RWPE2 (cell line): ENCODE measurements at regions not wholly inside any gene's neighbourhood (a gene's known extent, or its start where the extent isn't known, plus 50 kb on each side); places are given as distances from the start of the nearest gene placed in this dataset.

ENCODE experiments used
- ATAC-seq: fragments of 200-7000 bp; cut with Tn5 transposase; 3 replicates; pipeline ENCODE4 v1.9.1; 2021; ENCODE audit warnings: low read depth
- DNase-seq: peaks from one replicate; pipeline ENCODE4 v3.0.0-alpha.2; 2020; ENCODE audit warnings: low spot score
- H3K27ac ChIP-seq: fragments of 450-650 bp; 2 replicates; pipeline ENCODE4 v1.5.1; 2017; ENCODE audit warnings: mild to moderate bottlenecking; ENCODE audit not compliant: poor library complexity, severe bottlenecking
- H3K27me3 ChIP-seq: fragments of 250-450 bp; sonication (Bioruptor Pico); 2 replicates; pipeline ENCODE4 v1.5.1; 2021; ENCODE audit warnings: mild to moderate bottlenecking, moderate library complexity; ENCODE audit not compliant: insufficient read depth, poor library complexity, severe bottlenecking
- H3K36me3 ChIP-seq: fragments of 250-450 bp; sonication (Bioruptor Pico); 2 replicates; pipeline ENCODE4 v1.5.1; 2020; ENCODE audit warnings: low read depth, mild to moderate bottlenecking, moderate library complexity
- H3K4me1 ChIP-seq: fragments of 250-450 bp; sonication (Bioruptor Pico); 2 replicates; pipeline ENCODE4 v1.5.1; 2021; ENCODE audit warnings: mild to moderate bottlenecking, moderate library complexity; ENCODE audit not compliant: insufficient read depth, poor library complexity, severe bottlenecking
- H3K4me3 ChIP-seq: fragments of 250-450 bp; sonication (Bioruptor Pico); 2 replicates; pipeline ENCODE4 v1.5.1; 2021; ENCODE audit warnings: mild to moderate bottlenecking, moderate library complexity; ENCODE audit not compliant: severe bottlenecking
- H3K9me3 ChIP-seq: fragments of 250-450 bp; sonication (Bioruptor Pico); 2 replicates; pipeline ENCODE4 v1.5.1; 2021; ENCODE audit warnings: mild to moderate bottlenecking, moderate library complexity; ENCODE audit not compliant: severe bottlenecking
- TF ChIP-seq, protein P1 (sequence below): fragments of 450-650 bp; IDR thresholded peaks from one replicate; pipeline ENCODE4 v1.5.1; 2017; ENCODE audit warnings: mild to moderate bottlenecking, moderate library complexity; ENCODE audit not compliant: poor library complexity, severe bottlenecking

DNA sequence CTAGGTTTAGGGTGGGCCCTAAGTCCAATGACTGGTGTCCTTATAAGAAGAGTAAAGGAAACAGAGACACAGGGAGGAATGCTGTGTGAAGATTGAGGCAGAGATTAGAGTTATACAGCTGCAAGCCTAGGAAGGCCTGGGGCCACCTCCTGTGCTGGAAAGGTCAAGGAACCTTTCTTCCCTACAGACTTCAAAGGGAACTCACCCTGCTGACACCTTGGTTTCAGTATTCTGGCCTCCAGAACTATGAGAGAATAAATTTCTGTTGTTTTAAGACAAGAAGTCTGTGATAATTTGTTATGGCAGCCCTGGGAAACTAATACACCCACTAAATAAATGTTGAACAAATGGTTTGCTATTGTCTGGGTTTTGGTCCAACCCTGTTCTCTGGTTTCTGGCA, 102.3 kb upstream of the NEUROD1 start:
- H3K9me3 ChIP-seq, result peaks cover 2% of the 10 kb centered on the region
- no peak for ATAC-seq
- DNase-seq, result no peak
- peaks cover 62% of the 10 kb centered on the region for H3K4me1 ChIP-seq
- TF ChIP-seq, protein P1, sequence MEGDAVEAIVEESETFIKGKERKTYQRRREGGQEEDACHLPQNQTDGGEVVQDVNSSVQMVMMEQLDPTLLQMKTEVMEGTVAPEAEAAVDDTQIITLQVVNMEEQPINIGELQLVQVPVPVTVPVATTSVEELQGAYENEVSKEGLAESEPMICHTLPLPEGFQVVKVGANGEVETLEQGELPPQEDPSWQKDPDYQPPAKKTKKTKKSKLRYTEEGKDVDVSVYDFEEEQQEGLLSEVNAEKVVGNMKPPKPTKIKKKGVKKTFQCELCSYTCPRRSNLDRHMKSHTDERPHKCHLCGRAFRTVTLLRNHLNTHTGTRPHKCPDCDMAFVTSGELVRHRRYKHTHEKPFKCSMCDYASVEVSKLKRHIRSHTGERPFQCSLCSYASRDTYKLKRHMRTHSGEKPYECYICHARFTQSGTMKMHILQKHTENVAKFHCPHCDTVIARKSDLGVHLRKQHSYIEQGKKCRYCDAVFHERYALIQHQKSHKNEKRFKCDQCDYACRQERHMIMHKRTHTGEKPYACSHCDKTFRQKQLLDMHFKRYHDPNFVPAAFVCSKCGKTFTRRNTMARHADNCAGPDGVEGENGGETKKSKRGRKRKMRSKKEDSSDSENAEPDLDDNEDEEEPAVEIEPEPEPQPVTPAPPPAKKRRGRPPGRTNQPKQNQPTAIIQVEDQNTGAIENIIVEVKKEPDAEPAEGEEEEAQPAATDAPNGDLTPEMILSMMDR, result no peak
- H3K27ac ChIP-seq, result no peak overlapping the region
- H3K27me3 ChIP-seq, result no peaks in the 10 kb centered on the region
- no peaks in the 10 kb centered on the region for H3K36me3 ChIP-seq
- no peak overlapping the region for H3K4me3 ChIP-seq

DNA sequence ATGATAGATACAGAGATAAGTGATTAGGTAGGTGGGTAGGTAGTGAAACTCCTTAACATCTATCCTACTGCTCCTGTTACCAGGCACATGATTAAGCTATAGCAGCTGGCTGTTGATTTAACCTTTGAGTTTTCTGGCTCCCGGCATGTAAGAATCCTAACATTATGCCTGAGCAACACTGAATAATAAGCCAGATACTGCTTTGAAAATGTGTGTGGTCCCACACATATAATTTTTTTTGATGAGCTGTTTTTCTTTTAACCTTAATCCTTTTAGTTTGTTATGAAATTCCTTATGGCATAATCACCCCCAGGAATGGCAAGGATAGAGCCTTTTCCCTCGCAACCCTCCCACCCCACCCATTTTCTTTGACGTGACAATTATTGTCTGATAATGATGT, 104.2 kb upstream of the NEUROD1 start:
- no peak for DNase-seq
- TF ChIP-seq, protein P1, result no peak

DNA sequence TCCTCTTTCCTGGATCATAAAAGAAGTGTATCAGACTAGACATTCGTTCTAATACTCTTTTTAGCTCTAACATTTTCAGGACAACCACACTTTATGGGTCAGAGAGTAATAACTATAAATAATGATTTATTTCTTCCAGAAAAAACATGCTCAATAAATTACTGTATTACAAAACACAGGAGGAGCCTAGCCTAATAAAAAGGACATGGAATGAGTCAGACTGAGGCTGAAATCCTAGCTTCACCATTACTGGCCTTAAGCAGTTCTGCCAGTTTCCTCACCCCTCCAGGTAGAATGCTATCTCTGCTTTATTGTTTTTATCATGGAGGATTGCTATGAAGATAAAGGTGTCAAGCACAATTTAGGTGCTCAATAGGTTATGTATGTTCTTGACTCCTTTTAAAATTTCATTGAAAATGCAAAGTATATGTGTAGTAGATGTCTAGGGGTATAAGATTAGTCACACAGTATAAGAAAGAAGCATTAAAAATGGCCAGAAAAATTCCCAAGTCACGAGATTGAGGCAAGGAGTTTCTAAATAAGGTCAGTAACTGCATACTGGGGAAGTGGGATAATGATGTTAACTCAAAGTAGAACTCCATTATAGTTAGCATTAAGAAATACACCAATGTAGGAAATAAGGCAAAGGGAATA, 105.5 kb upstream of the NEUROD1 start:
- DNase-seq (no peak), ATAC-seq (peak; percentile 86)
- no peaks in the 10 kb centered on the region for H3K36me3 ChIP-seq
- H3K4me3 ChIP-seq, result no peak overlapping the region
- H3K4me1 ChIP-seq, result peaks cover 59% of the 10 kb centered on the region
- no peaks in the 10 kb centered on the region for H3K9me3 ChIP-seq
- H3K27me3 ChIP-seq, result no peaks in the 10 kb centered on the region
- peak overlapping the region; percentile 92 for H3K27ac ChIP-seq
- TF ChIP-seq, protein P1, result no peak

More for the DNA sequence above, 104.2 kb upstream of the NEUROD1 start:
- Histone ChIP-seq H3K9me3 (no peaks in the 10 kb centered on the region), H3K4me1 (peaks cover 57% of the 10 kb centered on the region), H3K36me3 (no peaks in the 10 kb centered on the region), H3K27me3 (no peaks in the 10 kb centered on the region), H3K4me3 (no peak overlapping the region), H3K27ac (peak overlapping the region; percentile 92)
- peak; percentile 71 for ATAC-seq

DNA sequence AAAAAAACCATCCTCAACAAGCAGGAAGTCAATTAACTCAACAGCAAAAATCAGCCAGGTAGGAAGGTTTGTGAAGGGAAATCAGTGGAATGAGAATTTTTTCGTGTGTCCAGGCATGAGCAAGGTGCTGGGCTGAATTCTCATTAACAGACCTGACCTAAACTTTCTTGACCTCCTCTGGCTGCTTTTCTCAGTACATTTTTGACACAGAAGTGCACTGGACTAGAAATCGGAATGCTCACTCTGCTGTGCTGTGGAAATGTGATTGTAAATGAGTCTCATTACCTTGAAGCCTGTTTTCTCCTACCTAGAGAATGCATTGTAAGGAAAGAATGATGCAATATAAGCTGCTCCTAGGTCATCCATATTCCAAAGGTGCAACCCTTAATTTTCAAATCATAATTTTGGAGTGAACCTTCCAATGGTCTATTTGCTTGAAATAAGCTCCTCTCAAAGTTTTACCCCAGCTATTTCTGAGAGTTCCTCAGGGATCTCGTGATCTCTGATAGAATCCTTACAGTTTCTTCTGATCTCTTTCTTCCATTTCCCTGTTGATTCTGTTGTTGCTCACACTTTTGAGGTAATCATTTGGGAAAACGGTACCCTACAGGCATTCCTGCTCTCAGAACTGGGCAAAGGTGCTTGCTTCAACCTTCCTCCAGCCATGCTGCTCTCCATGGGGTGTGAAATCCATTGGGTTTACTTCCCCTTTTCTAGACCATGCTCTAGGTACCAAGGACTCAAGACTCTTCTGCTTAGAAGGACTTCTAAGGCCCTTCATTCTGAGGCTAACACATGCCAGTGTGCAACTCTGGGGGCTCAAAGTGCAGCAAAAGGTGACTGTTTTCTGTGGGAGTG, 104.9 kb upstream of the ITPRID2 start:
- H3K4me3 ChIP-seq, result no peak overlapping the region
- H3K9me3 ChIP-seq, result no peaks in the 10 kb centered on the region
- H3K36me3 ChIP-seq, result no peaks in the 10 kb centered on the region
- H3K27me3 ChIP-seq, result no peaks in the 10 kb centered on the region
- H3K4me1 ChIP-seq, result peaks cover 64% of the 10 kb centered on the region
- DNase-seq, result no peak
- TF ChIP-seq, protein P1, result no peak
- no peak for ATAC-seq
- H3K27ac ChIP-seq, result peak overlapping the region; percentile 92
